ENCODE measurements at regions not wholly inside any gene's neighbourhood (a gene's known extent, or its start where the extent isn't known, plus 50 kb on each side); places are given as distances from the start of the nearest gene placed in this dataset.

DNA sequence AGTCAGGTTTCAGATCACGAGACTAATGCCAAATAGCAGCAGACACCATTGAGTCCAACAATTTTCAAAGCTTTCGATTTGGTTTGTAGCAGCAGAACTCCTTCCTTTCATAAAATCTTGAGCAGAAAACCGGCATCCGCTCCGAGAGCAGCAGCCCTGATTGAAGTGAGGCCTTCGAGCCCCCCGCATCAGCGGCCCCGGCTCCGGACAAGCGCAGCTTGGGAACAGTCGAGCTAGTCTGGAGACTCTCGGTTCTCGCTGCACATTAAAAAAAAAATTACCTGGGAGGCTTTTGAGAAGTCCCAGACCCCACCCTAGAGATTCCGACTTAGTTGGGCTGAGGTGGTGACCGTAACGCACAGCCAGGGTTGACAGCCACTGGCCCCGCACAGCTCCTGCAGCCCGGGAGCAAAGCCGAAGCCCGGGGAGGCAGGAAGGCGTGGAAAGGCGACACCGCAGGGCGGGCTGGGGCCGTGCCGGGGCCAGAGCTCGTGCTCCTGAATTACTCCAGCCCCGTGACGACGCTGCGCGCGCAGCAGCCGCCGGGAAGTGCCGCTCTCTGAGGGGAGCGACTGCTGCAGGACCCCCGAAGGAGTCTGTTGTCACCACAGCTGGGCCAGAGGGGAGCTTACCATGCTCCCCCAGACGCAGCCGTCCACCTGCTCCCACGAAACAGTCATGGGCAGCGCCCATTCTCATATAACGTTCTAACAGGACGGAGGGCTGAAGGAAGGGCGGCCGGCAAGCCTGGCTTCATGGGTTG lies 57.8 kb downstream of the SPATA19 start:
- H3K4me3 ChIP-seq (ENCODE audit: low read depth, low read length): peak overlapping the region; percentile 31
- no peak for DNase-seq (ENCODE audit: low read depth)
- no peak for TF ChIP-seq CTCF (IDR thresholded peaks at IDR 0.05; ENCODE audit: control insufficient read depth, extremely low read depth, insufficient read depth)

DNA sequence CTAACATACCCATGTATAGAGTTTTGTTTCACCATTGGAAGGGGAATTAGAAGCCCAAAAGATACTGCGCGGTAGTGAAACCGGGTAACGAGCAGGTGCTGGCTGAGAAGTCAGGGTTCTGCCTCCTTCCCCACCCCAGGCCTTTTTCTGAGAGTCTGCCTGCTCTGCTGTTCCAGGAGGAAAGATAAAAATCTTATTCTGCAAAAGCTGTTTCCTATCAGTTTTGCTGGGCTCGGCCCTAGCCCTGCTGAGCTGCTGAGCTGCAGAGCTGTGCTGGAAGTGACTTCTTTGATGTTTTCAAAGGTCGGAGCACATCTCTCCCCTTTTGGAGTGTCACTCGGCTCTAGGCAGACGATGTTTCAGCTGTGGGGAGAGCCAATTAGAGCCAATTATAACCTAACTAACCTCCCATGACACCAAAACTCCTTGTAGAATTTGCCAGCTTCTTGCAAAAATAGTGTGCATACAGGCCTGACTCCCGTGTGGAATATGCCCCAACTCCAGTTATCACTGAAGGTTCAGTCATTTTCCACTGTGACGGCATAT lies 59.4 kb downstream of the SPATA19 start:
- H3K4me3 ChIP-seq (ENCODE audit: low read depth, low read length): no peak overlapping the region
- no peak for DNase-seq (ENCODE audit: low read depth)
- no peak for TF ChIP-seq CTCF (IDR thresholded peaks at IDR 0.05; ENCODE audit: control insufficient read depth, extremely low read depth, insufficient read depth)

- no peak for TF ChIP-seq CTCF (IDR thresholded peaks at IDR 0.05; ENCODE audit: control insufficient read depth, extremely low read depth, insufficient read depth)
- no peak overlapping the region for H3K4me3 ChIP-seq (ENCODE audit: low read depth, low read length)
- no peak for DNase-seq (ENCODE audit: low read depth)
Measured at GRCh38 chr11:133784359-133784758, 61.0 kb downstream of the SPATA19 start.

DNA sequence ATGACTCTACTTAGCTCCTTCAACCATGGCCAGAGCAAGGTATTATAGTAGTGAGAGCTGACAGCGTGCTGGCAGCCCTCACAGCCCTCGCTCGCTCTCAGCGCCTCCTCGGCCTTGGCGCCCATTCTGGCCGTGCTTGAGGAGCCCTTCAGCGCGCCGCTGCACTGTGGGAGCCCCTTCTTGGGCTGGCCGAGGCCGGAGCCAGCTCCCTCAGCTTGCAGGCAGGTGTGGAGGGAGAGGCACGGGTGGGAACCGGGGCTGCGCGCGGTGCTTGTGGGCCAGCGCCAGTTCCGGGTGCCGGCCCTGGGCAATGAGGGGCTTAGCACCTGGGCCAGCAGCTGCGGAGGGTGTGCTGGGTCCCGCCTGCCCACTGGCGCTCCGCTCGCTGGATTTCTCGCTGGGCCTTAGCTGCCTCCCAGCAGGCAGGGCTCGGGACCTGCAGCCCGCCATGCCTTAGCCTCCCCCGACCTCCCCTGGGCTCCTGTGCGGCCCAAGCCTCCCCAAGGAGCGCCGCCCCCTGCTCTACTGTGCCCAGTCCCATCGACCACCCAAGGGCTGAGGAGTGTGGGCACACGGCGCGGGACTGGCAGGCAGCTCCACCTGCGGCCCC lies 63.1 kb downstream of the SPATA19 start:
- no peak for TF ChIP-seq CTCF (IDR thresholded peaks at IDR 0.05; ENCODE audit: control insufficient read depth, extremely low read depth, insufficient read depth)
- DNase-seq (ENCODE audit: low read depth): no peak
- H3K4me3 ChIP-seq (ENCODE audit: low read depth, low read length): no peak overlapping the region

GRCh38 chr11:133778161-133778560 lies 67.2 kb downstream of the SPATA19 start:
- no peak for TF ChIP-seq CTCF (IDR thresholded peaks at IDR 0.05; ENCODE audit: control insufficient read depth, extremely low read depth, insufficient read depth)
- no peak for DNase-seq (ENCODE audit: low read depth)
- H3K4me3 ChIP-seq (ENCODE audit: low read depth, low read length): no peak overlapping the region

- DNase-seq (ENCODE audit: low read depth): no peak
- H3K4me3 ChIP-seq (ENCODE audit: low read depth, low read length): no peak overlapping the region
- no peak for TF ChIP-seq CTCF (IDR thresholded peaks at IDR 0.05; ENCODE audit: control insufficient read depth, extremely low read depth, insufficient read depth)
Measured at GRCh38 chr11:133776671-133777367, 68.5 kb downstream of the SPATA19 start.

Data from LNCaP clone FGC (cell line).